A549 (cell line): ENCODE measurements at regions not wholly inside any gene's neighbourhood (a gene's known extent, or its start where the extent isn't known, plus 50 kb on each side); places are given as distances from the start of the nearest gene placed in this dataset.
"Not testable (repeated sequence)": the region's sequence is repeated elsewhere in the genome, so short reads cannot be mapped to it uniquely, and the experiment has no call there.

Experiments
- ATAC-seq, 2 experiments: fragments of 200-7000 bp in 1 of 2; fragments of >200 bp in 1 of 2; cut with Nextera tagmentation in 1 of 2; cut with Tn5 transposase in 1 of 2; 3 replicates each; pipeline versions ENCODE4 v1.8.0 to v1.9.1; 2018 to 2020; ENCODE audit warnings: mild to moderate bottlenecking in 1 of 2, moderate library complexity in 1 of 2
- CTCF ChIA-PET: fragments of 300-600 bp; sonication (Branson Sonifier 250); formaldehyde crosslinking; extraction: SDS; loops from one replicate; lab custom pipeline; 2021; ENCODE audit warnings: antibody characterized with exemption, inconsistent platforms; lab: Yijun Ruan, JAX
- POLR2A ChIA-PET: fragments of 350-600 bp; formaldehyde crosslinking; extraction: SDS; loops from one replicate; lab custom pipeline; 2021; ENCODE audit warnings: antibody characterized with exemption, inconsistent platforms; lab: Yijun Ruan, JAX
- DNase-seq, 2 experiments: peaks; one replicate each; pipeline versions ENCODE4 v3.0.0 to v3.0.0-alpha.2; 2011 to 2016; ENCODE audit warnings: low read depth in 1 of 2, low spot score in 1 of 2
- FAIRE-seq: peaks from 2 replicates; lab custom pipeline; 2011; peaks lifted over from hg19 to GRCh38; lab: Jason Lieb, UNC
- H3K27ac ChIP-seq, 2 experiments: fragments of >200 bp; sonication (Bioruptor Twin); formaldehyde crosslinking; 3 replicates each; pipeline ENCODE4 v1.5.1; 2016 to 2017
- H3K4me1 ChIP-seq: fragments of >200 bp; sonication (Bioruptor Twin); formaldehyde crosslinking; 3 replicates; pipeline ENCODE4 v1.6.1; 2016
- H3K4me2 ChIP-seq: fragments of >200 bp; sonication (Bioruptor Twin); formaldehyde crosslinking; 3 replicates; pipeline ENCODE4 v1.6.1; 2016
- H3K4me3 ChIP-seq: fragments of >200 bp; sonication (Bioruptor Twin); formaldehyde crosslinking; 3 replicates; pipeline ENCODE4 v1.5.1; 2016
- H3K9me3 ChIP-seq: fragments of >200 bp; sonication (Bioruptor Twin); formaldehyde crosslinking; 3 replicates; pipeline ENCODE4 v1.6.1; 2016
- CHD4 ChIP-seq: fragments of 200-600 bp; sonication (generic); IDR thresholded peaks from 2 replicates; pipeline ENCODE4 v1.6.1; 2016; ENCODE audit warnings: antibody characterized with exemption, mild to moderate bottlenecking, borderline replicate concordance
- CTCF ChIP-seq: fragments of >200 bp; sonication (Bioruptor Twin); formaldehyde crosslinking; IDR thresholded peaks from 3 replicates; pipeline ENCODE4 v1.5.1; 2016
- EHF ChIP-seq: fragments of 250-450 bp; sonication (Bioruptor Pico); IDR thresholded peaks from 2 replicates; pipeline ENCODE4 v1.5.0; 2020; ENCODE audit warnings: mild to moderate bottlenecking
- EHMT2 ChIP-seq: fragments of 200-600 bp; sonication (generic); IDR thresholded peaks from 2 replicates; pipeline ENCODE4 v1.6.1; 2016; ENCODE audit warnings: antibody characterized with exemption, low read depth, mild to moderate bottlenecking, moderate library complexity
- EP300 ChIP-seq, 2 experiments: fragments of >200 bp; sonication (Bioruptor Twin); formaldehyde crosslinking; IDR thresholded peaks; 2 replicates in 1 of 2; 3 replicates in 1 of 2; pipeline ENCODE4 v1.6.1; 2016 to 2017
- FOSB ChIP-seq: fragments of 250-450 bp; sonication (Bioruptor Pico); IDR thresholded peaks from 2 replicates; pipeline ENCODE4 v1.5.0; 2020; ENCODE audit warnings: mild to moderate bottlenecking, moderate library complexity
- GATA3 ChIP-seq: IDR thresholded peaks from 2 replicates; pipeline ENCODE4 v1.6.1; 2012; ENCODE audit warnings: borderline replicate concordance
- HDAC2 ChIP-seq: fragments of 200-600 bp; sonication (generic); IDR thresholded peaks from 2 replicates; pipeline ENCODE4 v1.6.1; 2016
- HEYL ChIP-seq: fragments of 250-450 bp; sonication (Bioruptor Pico); IDR thresholded peaks from 2 replicates; pipeline ENCODE4 v1.8.0; 2021; ENCODE audit warnings: mild to moderate bottlenecking, moderate library complexity
- JUN ChIP-seq, 2 experiments: fragments of >200 bp; sonication (Bioruptor Twin); formaldehyde crosslinking; IDR thresholded peaks; 2 replicates in 1 of 2; 3 replicates in 1 of 2; pipeline ENCODE4 v1.6.1; 2016 to 2017
- JUNB ChIP-seq: fragments of >200 bp; sonication (Bioruptor Twin); formaldehyde crosslinking; IDR thresholded peaks from 2 replicates; pipeline ENCODE4 v1.6.1; 2016
- RCOR1 ChIP-seq: fragments of 150-350 bp; IDR thresholded peaks from 2 replicates; pipeline ENCODE4 v1.6.1; 2014; ENCODE audit warnings: antibody characterized with exemption, low read length, low read depth
- RFX5 ChIP-seq: fragments of 450-650 bp; IDR thresholded peaks from 2 replicates; pipeline ENCODE4 v1.7.1; 2014; ENCODE audit warnings: antibody characterized with exemption, mild to moderate bottlenecking, moderate library complexity
- SMC3 ChIP-seq: fragments of >200 bp; sonication (Bioruptor Twin); formaldehyde crosslinking; IDR thresholded peaks from 3 replicates; pipeline ENCODE4 v1.6.1; 2018; ENCODE audit warnings: inconsistent platforms
- TFCP2L1 ChIP-seq: fragments of 250-450 bp; sonication (Bioruptor Pico); IDR thresholded peaks from 2 replicates; pipeline ENCODE4 v1.5.0; 2021; ENCODE audit warnings: mild to moderate bottlenecking
- ZNF302 ChIP-seq: fragments of 250-450 bp; sonication (Bioruptor Pico); IDR thresholded peaks from 2 replicates; pipeline ENCODE4 v1.9.0; 2021; ENCODE audit warnings: inconsistent platforms, mild to moderate bottlenecking, moderate library complexity
- ZSCAN20 ChIP-seq: fragments of 250-450 bp; sonication (Bioruptor Pico); IDR thresholded peaks from 2 replicates; pipeline ENCODE4 v1.8.0; 2022; ENCODE audit warnings: mild to moderate bottlenecking, moderate library complexity
- WGBS: methylation state at CpG from one replicate; pipeline ENCODE4 v1.1.6; 2017; ENCODE audit errors: missing lambda C conversion rate; 5-methylcytosine and 5-hydroxymethylcytosine counted together
- TF ChIP-seq, protein P1 (sequence below): fragments of 200-600 bp; sonication (generic); IDR thresholded peaks from 2 replicates; pipeline ENCODE4 v1.6.1; 2016; ENCODE audit warnings: antibody characterized with exemption, mild to moderate bottlenecking, moderate library complexity
- TF ChIP-seq, protein P2 (sequence below): IDR thresholded peaks from 2 replicates; pipeline ENCODE4 v1.6.1; 2012; ENCODE audit warnings: low read depth, borderline replicate concordance
- TF ChIP-seq, protein P3 (sequence below): fragments of 150-350 bp; IDR thresholded peaks from 2 replicates; pipeline ENCODE4 v1.6.1; 2014; ENCODE audit warnings: low read depth, mild to moderate bottlenecking, low read length
- TF ChIP-seq, protein P4 (sequence below): IDR thresholded peaks from 2 replicates; pipeline ENCODE4 v1.6.1; 2012

GRCh38 chr3:118675305-118675704, 359.3 kb downstream of the IGSF11 start:
- no peak for ATAC-seq
- H3K4me2 ChIP-seq, result no peak overlapping the region
- WGBS, result 17% methylated on average over 2 of the region's 2 CpGs
- H3K27ac ChIP-seq, result no peak overlapping the region
- no peak for TF ChIP-seq SMC3
- TF ChIP-seq GATA3, result no peak
- no peak for TF ChIP-seq EHF (CRISPR knock-in tag)
- TF ChIP-seq CHD4, result no peak
- TF ChIP-seq RCOR1, result no peak
- no peak for TF ChIP-seq ZSCAN20 (CRISPR knock-in tag)
- TF ChIP-seq EHMT2, result no peak
- no peak for TF ChIP-seq FOSB (CRISPR knock-in tag)
- TF ChIP-seq, protein P1, sequence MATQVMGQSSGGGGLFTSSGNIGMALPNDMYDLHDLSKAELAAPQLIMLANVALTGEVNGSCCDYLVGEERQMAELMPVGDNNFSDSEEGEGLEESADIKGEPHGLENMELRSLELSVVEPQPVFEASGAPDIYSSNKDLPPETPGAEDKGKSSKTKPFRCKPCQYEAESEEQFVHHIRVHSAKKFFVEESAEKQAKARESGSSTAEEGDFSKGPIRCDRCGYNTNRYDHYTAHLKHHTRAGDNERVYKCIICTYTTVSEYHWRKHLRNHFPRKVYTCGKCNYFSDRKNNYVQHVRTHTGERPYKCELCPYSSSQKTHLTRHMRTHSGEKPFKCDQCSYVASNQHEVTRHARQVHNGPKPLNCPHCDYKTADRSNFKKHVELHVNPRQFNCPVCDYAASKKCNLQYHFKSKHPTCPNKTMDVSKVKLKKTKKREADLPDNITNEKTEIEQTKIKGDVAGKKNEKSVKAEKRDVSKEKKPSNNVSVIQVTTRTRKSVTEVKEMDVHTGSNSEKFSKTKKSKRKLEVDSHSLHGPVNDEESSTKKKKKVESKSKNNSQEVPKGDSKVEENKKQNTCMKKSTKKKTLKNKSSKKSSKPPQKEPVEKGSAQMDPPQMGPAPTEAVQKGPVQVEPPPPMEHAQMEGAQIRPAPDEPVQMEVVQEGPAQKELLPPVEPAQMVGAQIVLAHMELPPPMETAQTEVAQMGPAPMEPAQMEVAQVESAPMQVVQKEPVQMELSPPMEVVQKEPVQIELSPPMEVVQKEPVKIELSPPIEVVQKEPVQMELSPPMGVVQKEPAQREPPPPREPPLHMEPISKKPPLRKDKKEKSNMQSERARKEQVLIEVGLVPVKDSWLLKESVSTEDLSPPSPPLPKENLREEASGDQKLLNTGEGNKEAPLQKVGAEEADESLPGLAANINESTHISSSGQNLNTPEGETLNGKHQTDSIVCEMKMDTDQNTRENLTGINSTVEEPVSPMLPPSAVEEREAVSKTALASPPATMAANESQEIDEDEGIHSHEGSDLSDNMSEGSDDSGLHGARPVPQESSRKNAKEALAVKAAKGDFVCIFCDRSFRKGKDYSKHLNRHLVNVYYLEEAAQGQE, result no peak
- TF ChIP-seq EP300 (IDR thresholded peaks at IDR 0.05), result no peak
- TF ChIP-seq HEYL, result no peak
- TF ChIP-seq, protein P2, sequence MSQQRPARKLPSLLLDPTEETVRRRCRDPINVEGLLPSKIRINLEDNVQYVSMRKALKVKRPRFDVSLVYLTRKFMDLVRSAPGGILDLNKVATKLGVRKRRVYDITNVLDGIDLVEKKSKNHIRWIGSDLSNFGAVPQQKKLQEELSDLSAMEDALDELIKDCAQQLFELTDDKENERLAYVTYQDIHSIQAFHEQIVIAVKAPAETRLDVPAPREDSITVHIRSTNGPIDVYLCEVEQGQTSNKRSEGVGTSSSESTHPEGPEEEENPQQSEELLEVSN, result no peak
- TF ChIP-seq, protein P3, sequence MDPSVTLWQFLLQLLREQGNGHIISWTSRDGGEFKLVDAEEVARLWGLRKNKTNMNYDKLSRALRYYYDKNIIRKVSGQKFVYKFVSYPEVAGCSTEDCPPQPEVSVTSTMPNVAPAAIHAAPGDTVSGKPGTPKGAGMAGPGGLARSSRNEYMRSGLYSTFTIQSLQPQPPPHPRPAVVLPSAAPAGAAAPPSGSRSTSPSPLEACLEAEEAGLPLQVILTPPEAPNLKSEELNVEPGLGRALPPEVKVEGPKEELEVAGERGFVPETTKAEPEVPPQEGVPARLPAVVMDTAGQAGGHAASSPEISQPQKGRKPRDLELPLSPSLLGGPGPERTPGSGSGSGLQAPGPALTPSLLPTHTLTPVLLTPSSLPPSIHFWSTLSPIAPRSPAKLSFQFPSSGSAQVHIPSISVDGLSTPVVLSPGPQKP, result no peak
- no peak for TF ChIP-seq ZNF302 (CRISPR knock-in tag)
- H3K9me3 ChIP-seq, result no peaks in the 10 kb centered on the region
- FAIRE-seq, result no peak
- ChIA-PET CTCF (no interaction called here), POLR2A (no interaction called here)
- no peak for DNase-seq
- H3K4me3 ChIP-seq, result no peak overlapping the region
- no peaks in the 10 kb centered on the region for H3K4me1 ChIP-seq

GRCh38 chr3:118678663-118679062, 356.0 kb downstream of the IGSF11 start:
- H3K4me3 ChIP-seq, POLR2A ChIA-PET, FAIRE-seq, ATAC-seq, H3K4me2 ChIP-seq, DNase-seq, H3K9me3 ChIP-seq, H3K27ac ChIP-seq, CTCF ChIA-PET, H3K4me1 ChIP-seq: not testable (repeated sequence)

GRCh38 chr3:118682921-118683320, 351.7 kb downstream of the IGSF11 start:
- no peak for DNase-seq
- no peak overlapping the region for H3K4me2 ChIP-seq
- no peaks in the 10 kb centered on the region for H3K9me3 ChIP-seq
- no peak overlapping the region for H3K27ac ChIP-seq
- CTCF ChIA-PET, result no interaction called here
- no peak for ATAC-seq
- POLR2A ChIA-PET, result no interaction called here
- no peak overlapping the region for H3K4me3 ChIP-seq
- no peak for FAIRE-seq
- WGBS, result 13% methylated on average over 2 of the region's 2 CpGs
- TF ChIP-seq FOSB (CRISPR knock-in tag) (no peak), JUNB (no peak), CTCF (no peak), RFX5 (no peak), JUN (IDR thresholded peaks at IDR 0.05) (no peak), CHD4 (no peak), TFCP2L1 (no peak), HDAC2 (no peak), ZSCAN20 (CRISPR knock-in tag) (no peak)
- TF ChIP-seq, protein P1, result no peak
- TF ChIP-seq, protein P4, sequence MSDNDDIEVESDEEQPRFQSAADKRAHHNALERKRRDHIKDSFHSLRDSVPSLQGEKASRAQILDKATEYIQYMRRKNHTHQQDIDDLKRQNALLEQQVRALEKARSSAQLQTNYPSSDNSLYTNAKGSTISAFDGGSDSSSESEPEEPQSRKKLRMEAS, result no peak
- TF ChIP-seq, all 56 proteins: peak for 0
- H3K4me1 ChIP-seq, result no peaks in the 10 kb centered on the region
